ENCODE measurements at regions not wholly inside any gene's neighbourhood (a gene's known extent, or its start where the extent isn't known, plus 50 kb on each side); places are given as distances from the start of the nearest gene placed in this dataset.

DNA sequence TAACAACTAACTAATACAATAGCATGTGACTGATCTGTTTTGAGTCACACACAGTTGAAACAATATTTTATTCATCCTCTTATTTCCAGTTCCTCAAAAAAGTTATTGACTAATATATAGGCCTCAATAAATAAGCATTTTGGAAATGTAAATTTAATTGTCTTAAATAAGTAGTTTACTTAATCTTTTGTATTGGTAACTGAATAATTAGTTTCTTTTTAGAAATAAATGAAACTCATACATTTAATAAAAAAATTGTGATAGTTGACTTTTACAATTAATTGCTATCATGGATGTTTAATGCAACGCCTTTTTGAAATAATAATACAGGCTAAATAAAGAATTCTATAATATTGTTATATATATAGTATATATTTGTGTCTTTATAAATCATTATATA is 500.8 kb upstream of the PCDH20 start:
- no peaks in the 10 kb centered on the region for H3K4me1 ChIP-seq
- H3K27ac ChIP-seq, result no peak overlapping the region
- H3K4me3 ChIP-seq, result no peak overlapping the region
- H3K36me3 ChIP-seq, result no peaks in the 10 kb centered on the region
- WGBS, 2 donors, result 91 to 93% methylated on average over 1 of the region's 1 CpG
- DNase-seq (ENCODE audit: low spot score in 2 of 2), result no peak
- no peaks in the 10 kb centered on the region for H3K9me3 ChIP-seq
- no peaks in the 10 kb centered on the region for H3K27me3 ChIP-seq
- TF ChIP-seq, protein P1, sequence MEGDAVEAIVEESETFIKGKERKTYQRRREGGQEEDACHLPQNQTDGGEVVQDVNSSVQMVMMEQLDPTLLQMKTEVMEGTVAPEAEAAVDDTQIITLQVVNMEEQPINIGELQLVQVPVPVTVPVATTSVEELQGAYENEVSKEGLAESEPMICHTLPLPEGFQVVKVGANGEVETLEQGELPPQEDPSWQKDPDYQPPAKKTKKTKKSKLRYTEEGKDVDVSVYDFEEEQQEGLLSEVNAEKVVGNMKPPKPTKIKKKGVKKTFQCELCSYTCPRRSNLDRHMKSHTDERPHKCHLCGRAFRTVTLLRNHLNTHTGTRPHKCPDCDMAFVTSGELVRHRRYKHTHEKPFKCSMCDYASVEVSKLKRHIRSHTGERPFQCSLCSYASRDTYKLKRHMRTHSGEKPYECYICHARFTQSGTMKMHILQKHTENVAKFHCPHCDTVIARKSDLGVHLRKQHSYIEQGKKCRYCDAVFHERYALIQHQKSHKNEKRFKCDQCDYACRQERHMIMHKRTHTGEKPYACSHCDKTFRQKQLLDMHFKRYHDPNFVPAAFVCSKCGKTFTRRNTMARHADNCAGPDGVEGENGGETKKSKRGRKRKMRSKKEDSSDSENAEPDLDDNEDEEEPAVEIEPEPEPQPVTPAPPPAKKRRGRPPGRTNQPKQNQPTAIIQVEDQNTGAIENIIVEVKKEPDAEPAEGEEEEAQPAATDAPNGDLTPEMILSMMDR (IDR thresholded peaks at IDR 0.05), result no peak
- TF ChIP-seq EP300 (IDR thresholded peaks at IDR 0.05) (no peak), POLR2A (IDR thresholded peaks at IDR 0.05) (no peak)

DNA sequence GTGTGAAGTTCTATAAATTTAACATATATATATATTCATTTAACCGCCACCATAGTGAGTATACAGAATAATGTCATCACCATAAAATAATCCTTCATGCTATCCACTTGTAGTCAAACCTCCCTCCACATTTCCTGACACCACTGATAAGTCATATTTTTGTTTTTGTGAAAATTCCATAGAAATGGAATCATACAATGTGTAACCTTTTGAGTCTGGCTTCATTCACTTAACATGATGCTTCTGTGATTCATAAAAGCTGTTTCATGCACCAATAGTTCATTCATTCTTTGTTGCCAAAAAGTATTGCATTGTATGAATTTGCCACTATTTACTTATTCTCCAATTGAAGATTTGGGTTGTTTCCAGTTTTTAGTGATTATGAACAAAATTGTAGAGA is 497.5 kb upstream of the PCDH20 start:
- no peaks in the 10 kb centered on the region for H3K9me3 ChIP-seq
- TF ChIP-seq, protein P1 (IDR thresholded peaks at IDR 0.05), result no peak
- TF ChIP-seq EP300 (IDR thresholded peaks at IDR 0.05) (no peak), POLR2A (IDR thresholded peaks at IDR 0.05) (no peak)
- no peaks in the 10 kb centered on the region for H3K36me3 ChIP-seq
- no peaks in the 10 kb centered on the region for H3K27me3 ChIP-seq
- H3K4me3 ChIP-seq, result no peak overlapping the region
- no peaks in the 10 kb centered on the region for H3K4me1 ChIP-seq
- WGBS, 2 donors, result 81 to 85% methylated on average over 1 of the region's 1 CpG
- no peak overlapping the region for H3K27ac ChIP-seq
- no peak for DNase-seq (ENCODE audit: low spot score in 2 of 2)

DNA sequence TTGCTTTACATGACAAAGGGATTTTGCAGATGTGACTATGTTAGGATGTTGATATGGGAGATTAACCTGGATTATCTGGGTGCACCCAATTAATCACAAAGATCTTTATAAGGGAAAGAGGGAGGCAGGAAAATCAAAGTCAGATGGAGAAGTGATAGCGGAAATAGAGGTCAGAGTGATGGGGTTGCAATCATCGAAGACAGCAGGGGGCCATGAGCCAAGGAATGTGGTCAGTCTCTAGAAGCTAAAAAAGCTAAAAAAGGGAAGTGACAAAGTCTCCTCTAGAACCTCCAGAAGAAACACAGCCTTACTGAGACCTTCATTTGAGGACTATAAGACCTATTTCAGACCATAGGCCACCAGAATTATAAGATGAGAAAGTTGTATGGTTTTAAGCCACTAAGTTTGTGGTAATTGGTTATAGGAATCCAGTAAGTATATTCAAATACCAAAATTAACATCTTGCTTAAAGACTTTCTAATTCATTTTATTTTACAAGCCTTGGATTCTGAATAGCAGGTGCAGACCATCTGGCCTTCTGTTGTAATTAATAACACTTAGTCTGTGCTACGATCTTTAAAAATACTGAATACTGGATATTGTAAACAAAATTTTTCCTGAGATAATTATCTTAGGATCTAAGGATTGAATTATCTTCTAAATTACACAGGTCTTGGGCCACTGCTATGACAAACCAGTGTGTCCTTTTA is 493.4 kb upstream of the PCDH20 start:
- no peaks in the 10 kb centered on the region for H3K27me3 ChIP-seq
- WGBS, 2 donors, result 84 to 87% methylated on average over 3 of the region's 3 CpGs
- DNase-seq (ENCODE audit: low spot score in 2 of 2), result no peak
- TF ChIP-seq, protein P1 (IDR thresholded peaks at IDR 0.05), result no peak
- no peak for TF ChIP-seq POLR2A (IDR thresholded peaks at IDR 0.05)
- no peak for TF ChIP-seq EP300 (IDR thresholded peaks at IDR 0.05)
- H3K4me3 ChIP-seq, result no peak overlapping the region
- H3K27ac ChIP-seq, result no peak overlapping the region
- no peaks in the 10 kb centered on the region for H3K4me1 ChIP-seq
- H3K36me3 ChIP-seq, result no peaks in the 10 kb centered on the region
- H3K9me3 ChIP-seq, result no peaks in the 10 kb centered on the region

DNA sequence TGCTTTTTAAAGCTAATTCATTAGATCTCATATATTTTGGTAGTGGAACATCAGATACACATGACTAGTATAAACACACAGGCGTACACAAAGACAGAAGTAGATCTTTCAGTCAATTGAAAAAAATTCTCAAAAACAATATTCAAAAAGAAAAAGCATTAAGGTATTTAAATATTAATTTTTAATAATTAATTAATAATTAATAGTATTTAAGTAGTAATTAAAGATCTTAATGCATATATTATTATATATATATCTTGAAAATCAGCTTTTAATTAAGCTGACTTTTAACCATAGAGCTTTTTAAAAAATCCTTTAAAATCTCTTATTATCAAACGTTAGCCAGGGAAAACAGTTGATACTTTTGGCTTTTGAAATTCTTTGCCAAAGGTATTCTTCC is 489.4 kb upstream of the PCDH20 start:
- no peaks in the 10 kb centered on the region for H3K4me1 ChIP-seq
- no peaks in the 10 kb centered on the region for H3K9me3 ChIP-seq
- no peak overlapping the region for H3K27ac ChIP-seq
- TF ChIP-seq, protein P1 (IDR thresholded peaks at IDR 0.05), result no peak
- TF ChIP-seq POLR2A (IDR thresholded peaks at IDR 0.05) (no peak), EP300 (IDR thresholded peaks at IDR 0.05) (no peak)
- H3K4me3 ChIP-seq, result no peak overlapping the region
- no peaks in the 10 kb centered on the region for H3K36me3 ChIP-seq
- no peak for DNase-seq (ENCODE audit: low spot score in 2 of 2)
- no peaks in the 10 kb centered on the region for H3K27me3 ChIP-seq
- WGBS, 2 donors, result 87 to 90% methylated on average over 2 of the region's 2 CpGs

DNA sequence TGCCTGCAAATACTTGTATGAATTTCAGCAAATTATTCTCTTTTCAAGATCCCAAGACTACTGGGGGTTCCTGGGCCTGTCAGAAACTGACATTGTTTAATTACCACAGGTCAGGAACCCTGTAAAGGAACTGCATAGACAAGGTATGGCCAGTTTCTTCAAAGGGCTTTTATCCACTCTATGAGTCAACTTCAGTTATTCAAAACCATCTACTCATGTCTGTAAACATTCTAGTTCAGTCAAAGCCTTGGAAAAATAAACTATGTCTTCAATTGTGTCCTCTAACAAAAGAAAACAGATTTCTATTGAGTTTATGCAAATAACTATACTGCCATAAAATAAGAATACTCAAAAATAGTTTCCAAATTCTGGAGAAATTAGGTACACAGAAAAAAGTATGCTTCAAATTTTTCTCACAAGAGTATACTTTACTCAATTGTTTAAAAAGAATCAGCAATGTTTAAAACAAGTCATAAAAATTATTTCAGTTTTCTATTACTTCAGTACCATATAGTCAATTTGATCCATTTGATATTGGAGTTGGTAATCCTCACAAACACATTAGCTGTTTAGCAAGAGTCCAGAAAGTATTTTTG is 486.4 kb upstream of the PCDH20 start:
- no peak for DNase-seq (ENCODE audit: low spot score in 2 of 2)
- no peaks in the 10 kb centered on the region for H3K9me3 ChIP-seq
- H3K36me3 ChIP-seq, result no peaks in the 10 kb centered on the region
- no peak overlapping the region for H3K27ac ChIP-seq
- H3K4me3 ChIP-seq, result no peak overlapping the region
- H3K4me1 ChIP-seq, result no peaks in the 10 kb centered on the region
- no peaks in the 10 kb centered on the region for H3K27me3 ChIP-seq
- TF ChIP-seq POLR2A (IDR thresholded peaks at IDR 0.05), result no peak
- no peak for TF ChIP-seq EP300 (IDR thresholded peaks at IDR 0.05)
- TF ChIP-seq, protein P1 (IDR thresholded peaks at IDR 0.05), result no peak
